Nephron (organoid): ENCODE measurements at regions not wholly inside any gene's neighbourhood (a gene's known extent, or its start where the extent isn't known, plus 50 kb on each side); places are given as distances from the start of the nearest gene placed in this dataset.
"Not testable (repeated sequence)": the region's sequence is repeated elsewhere in the genome, so short reads cannot be mapped to it uniquely, and the experiment has no call there.

Source experiments
- H3K27ac Mint-ChIP-seq, 3 experiments: 2 replicates each; pipeline ENCODE4 v1.8.0; 2020; ENCODE audit warnings: mixed read lengths in 3 of 3, mild to moderate bottlenecking in 2 of 3, moderate library complexity in 1 of 3
- H3K27me3 Mint-ChIP-seq: 2 replicates; pipeline ENCODE4 v1.8.0; 2021; ENCODE audit warnings: low read depth, mild to moderate bottlenecking, moderate library complexity, mixed read lengths
- H3K36me3 Mint-ChIP-seq: 2 replicates; pipeline ENCODE4 v1.8.0; 2020; ENCODE audit warnings: low read depth, mixed read lengths
- H3K4me1 Mint-ChIP-seq: 2 replicates; pipeline ENCODE4 v1.8.0; 2020; ENCODE audit warnings: mixed read lengths
- H3K4me3 Mint-ChIP-seq, 3 experiments: 2 replicates each; pipeline ENCODE4 v1.8.0; 2020; ENCODE audit warnings: mild to moderate bottlenecking in 3 of 3, mixed read lengths in 3 of 3, moderate library complexity in 2 of 3
- H3K9me3 Mint-ChIP-seq: 2 replicates; pipeline ENCODE4 v1.8.0; 2020; ENCODE audit warnings: mixed read lengths
- CTCF ChIP-seq, 3 experiments: fragments of 200-600 bp; sonication (generic); IDR thresholded peaks; one replicate each; pipeline ENCODE4 v1.5.0; 2021; ENCODE audit warnings: antibody characterized with exemption in 3 of 3; ENCODE audit not compliant: unreplicated experiment in 3 of 3

- TF ChIP-seq CTCF (IDR thresholded peaks at IDR 0.05; ENCODE audit: unreplicated experiment in 3 of 3) = no peak
- Mint-ChIP-seq H3K27ac (no peak overlapping the region), H3K4me1 (no peaks in the 10 kb centered on the region), H3K9me3 (no peaks in the 10 kb centered on the region), H3K36me3 (no peaks in the 10 kb centered on the region), H3K4me3 (no peak overlapping the region), H3K27me3 (no peaks in the 10 kb centered on the region)
Measured at GRCh38 chr21:18550361-18550760, 146.8 kb upstream of the TMPRSS15 start.

- Mint-ChIP-seq H3K9me3 (no peaks in the 10 kb centered on the region), H3K27me3 (no peaks in the 10 kb centered on the region), H3K27ac (no peak overlapping the region), H3K4me3 (no peak overlapping the region), H3K4me1 (no peaks in the 10 kb centered on the region), H3K36me3 (no peaks in the 10 kb centered on the region)
- TF ChIP-seq CTCF (IDR thresholded peaks at IDR 0.05; ENCODE audit: unreplicated experiment in 3 of 3) = no peak
Measured at GRCh38 chr21:18553786-18554185, 150.2 kb upstream of the TMPRSS15 start.

- not testable (repeated sequence) for H3K27ac Mint-ChIP-seq, H3K4me1 Mint-ChIP-seq
Measured at GRCh38 chr21:18567770-18568169, 164.2 kb upstream of the TMPRSS15 start.

GRCh38 chr21:18588001-18588662 lies 184.5 kb upstream of the TMPRSS15 start:
- H3K27ac Mint-ChIP-seq = no peak overlapping the region
- H3K27me3 Mint-ChIP-seq = no peaks in the 10 kb centered on the region
- no peak overlapping the region for H3K4me3 Mint-ChIP-seq
- H3K4me1 Mint-ChIP-seq = no peaks in the 10 kb centered on the region
- TF ChIP-seq CTCF (IDR thresholded peaks at IDR 0.05; ENCODE audit: unreplicated experiment in 3 of 3) = no peak
- H3K9me3 Mint-ChIP-seq = no peaks in the 10 kb centered on the region
- H3K36me3 Mint-ChIP-seq = no peaks in the 10 kb centered on the region

More at GRCh38 chr21:18567770-18568169, 164.2 kb upstream of the TMPRSS15 start:
- H3K4me3 Mint-ChIP-seq, H3K27me3 Mint-ChIP-seq, H3K9me3 Mint-ChIP-seq, H3K36me3 Mint-ChIP-seq: not testable (repeated sequence)

GRCh38 chr21:18601146-18601545 lies 197.6 kb upstream of the TMPRSS15 start:
- no peaks in the 10 kb centered on the region for H3K36me3 Mint-ChIP-seq
- H3K4me3 Mint-ChIP-seq = no peak overlapping the region
- peaks cover 8% of the 10 kb centered on the region for H3K9me3 Mint-ChIP-seq
- no peaks in the 10 kb centered on the region for H3K27me3 Mint-ChIP-seq
- no peak overlapping the region for H3K27ac Mint-ChIP-seq
- H3K4me1 Mint-ChIP-seq = peaks cover 6% of the 10 kb centered on the region
- TF ChIP-seq CTCF (IDR thresholded peaks at IDR 0.05; ENCODE audit: unreplicated experiment in 3 of 3) = no peak

GRCh38 chr21:18602711-18603110 lies 199.1 kb upstream of the TMPRSS15 start:
- Mint-ChIP-seq H3K27ac (no peak overlapping the region), H3K27me3 (no peaks in the 10 kb centered on the region), H3K9me3 (peaks cover 8% of the 10 kb centered on the region), H3K4me1 (peaks cover 6% of the 10 kb centered on the region), H3K4me3 (no peak overlapping the region), H3K36me3 (no peaks in the 10 kb centered on the region)
- TF ChIP-seq CTCF (IDR thresholded peaks at IDR 0.05; ENCODE audit: unreplicated experiment in 3 of 3) = no peak
